ENCODE measurements at regions not wholly inside any gene's neighbourhood (a gene's known extent, or its start where the extent isn't known, plus 50 kb on each side); places are given as distances from the start of the nearest gene placed in this dataset.
A peak's percentile ranks its signal among the peaks of the same experiment; 100 is the strongest.
"Not testable (repeated sequence)": the region's sequence is repeated elsewhere in the genome, so short reads cannot be mapped to it uniquely, and the experiment has no call there.

GRCh38 chr9:110029429-110029955 lies 178.5 kb downstream of the C9orf152 start:
- no peak for DNase-seq

GRCh38 chr9:110029956-110030480 lies 177.9 kb downstream of the C9orf152 start:
- DNase-seq, result no peak

- no peak for DNase-seq
Observed at GRCh38 chr9:110030632-110031031, 177.3 kb downstream of the C9orf152 start.

- no peak for DNase-seq
Observed at GRCh38 chr9:110031511-110032173, 176.3 kb downstream of the C9orf152 start.

- not testable (repeated sequence) for DNase-seq
Observed at GRCh38 chr9:110032532-110032931, 175.4 kb downstream of the C9orf152 start.

- no peak for DNase-seq
Observed at GRCh38 chr9:110033869-110034268, 174.1 kb downstream of the C9orf152 start.

- DNase-seq, result no peak
Observed at GRCh38 chr9:110036286-110036685, 171.7 kb downstream of the C9orf152 start.

GRCh38 chr9:110040788-110041187 lies 167.2 kb downstream of the C9orf152 start:
- no peak for DNase-seq

GRCh38 chr9:110041452-110041851 lies 166.5 kb downstream of the C9orf152 start:
- DNase-seq, result no peak

GRCh38 chr9:110047232-110047954 lies 160.6 kb downstream of the C9orf152 start:
- no peak for DNase-seq

- DNase-seq, result no peak
Observed at GRCh38 chr9:110047955-110048402, 160.0 kb downstream of the C9orf152 start.

GRCh38 chr9:110048403-110048975 lies 159.5 kb downstream of the C9orf152 start:
- peak; percentile 85 for DNase-seq

- DNase-seq, result peak; percentile 44
Observed at GRCh38 chr9:110048976-110049698, 158.8 kb downstream of the C9orf152 start.

GRCh38 chr9:110049699-110050450 lies 158.1 kb downstream of the C9orf152 start:
- no peak for DNase-seq

GRCh38 chr9:110050925-110051355 lies 157.0 kb downstream of the C9orf152 start:
- DNase-seq, result no peak

GRCh38 chr9:110056062-110056461 lies 151.9 kb downstream of the C9orf152 start:
- no peak for DNase-seq

GRCh38 chr9:110058304-110058953 lies 149.5 kb downstream of the C9orf152 start:
- peak; percentile 55 for DNase-seq

GRCh38 chr9:110059461-110059860 lies 148.5 kb downstream of the C9orf152 start:
- no peak for DNase-seq

GRCh38 chr9:110064803-110065202 lies 143.2 kb downstream of the C9orf152 start:
- no peak for DNase-seq

GRCh38 chr9:110065532-110065931 lies 142.4 kb downstream of the C9orf152 start:
- DNase-seq, result no peak

- DNase-seq, result no peak
Observed at GRCh38 chr9:110066929-110067716, 140.8 kb downstream of the C9orf152 start.
